Central memory CD4-positive, alpha-beta T cell (primary cell): ENCODE measurements at regions not wholly inside any gene's neighbourhood (a gene's known extent, or its start where the extent isn't known, plus 50 kb on each side); places are given as distances from the start of the nearest gene placed in this dataset.

Experiments
- DNase-seq: peaks from one replicate; pipeline ENCODE4 v3.0.0; 2022

DNA sequence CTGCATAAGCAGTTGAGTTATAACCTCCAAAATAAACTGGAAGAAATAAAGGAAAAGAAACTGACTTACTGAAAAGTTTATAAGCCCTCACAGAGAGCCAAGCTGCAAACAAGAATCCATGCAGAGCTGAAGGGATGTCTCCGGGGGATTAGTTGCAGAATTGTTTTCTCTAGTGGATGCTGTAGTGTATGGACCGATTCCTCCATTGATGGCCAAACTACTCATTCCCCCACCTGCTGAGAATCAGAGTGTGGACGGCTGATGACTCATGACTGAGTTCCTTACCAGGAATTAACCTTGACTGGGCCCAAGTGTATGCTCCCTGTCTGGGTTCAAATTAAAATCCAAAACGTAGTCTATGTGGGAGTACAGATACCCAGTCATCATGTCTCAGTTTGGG lies 93.9 kb upstream of the CDH8 start:
- no peak for DNase-seq

DNA sequence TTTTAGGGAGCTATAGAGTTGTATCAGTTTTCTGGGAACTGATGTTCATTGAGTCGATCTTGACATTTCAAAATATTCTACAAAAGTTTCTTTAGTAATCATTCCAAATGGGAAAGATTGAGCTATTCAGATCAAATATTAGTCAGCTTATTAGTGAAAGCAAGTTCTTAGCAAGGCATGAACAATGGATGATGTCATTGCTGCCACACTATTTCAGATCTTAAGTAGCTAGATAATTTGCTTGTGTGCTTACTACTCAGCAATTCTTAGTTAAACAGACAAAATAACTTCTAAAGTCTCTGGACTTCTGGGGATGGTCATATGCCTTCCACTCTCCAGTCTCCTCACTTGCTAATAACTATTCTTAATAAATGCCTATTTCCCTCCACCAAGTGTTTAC lies 69.0 kb upstream of the CDH8 start:
- DNase-seq = no peak

DNA sequence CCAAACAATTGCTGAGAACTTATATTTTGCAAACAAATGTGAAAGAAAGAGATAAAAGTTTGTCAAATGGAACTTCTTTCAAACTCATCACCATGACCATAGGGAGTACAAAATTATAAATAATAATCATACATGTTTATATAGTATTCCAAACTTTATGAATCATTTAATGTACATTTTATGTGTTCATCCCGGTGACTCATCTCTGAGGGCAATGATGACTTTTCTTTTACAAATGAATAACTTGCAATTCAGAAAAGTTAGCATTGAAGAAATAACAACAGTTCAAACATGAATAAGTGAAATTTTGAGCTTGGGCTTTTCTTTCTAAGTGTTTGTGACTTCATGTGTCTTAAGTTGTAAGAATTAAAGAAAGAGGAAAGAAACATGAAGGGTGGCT lies 66.3 kb upstream of the CDH8 start:
- DNase-seq = no peak

- DNase-seq = no peak
Measured at GRCh38 chr16:62100651-62101050, 64.4 kb upstream of the CDH8 start.

GRCh38 chr16:62089715-62090114 lies 53.5 kb upstream of the CDH8 start:
- no peak for DNase-seq

DNA sequence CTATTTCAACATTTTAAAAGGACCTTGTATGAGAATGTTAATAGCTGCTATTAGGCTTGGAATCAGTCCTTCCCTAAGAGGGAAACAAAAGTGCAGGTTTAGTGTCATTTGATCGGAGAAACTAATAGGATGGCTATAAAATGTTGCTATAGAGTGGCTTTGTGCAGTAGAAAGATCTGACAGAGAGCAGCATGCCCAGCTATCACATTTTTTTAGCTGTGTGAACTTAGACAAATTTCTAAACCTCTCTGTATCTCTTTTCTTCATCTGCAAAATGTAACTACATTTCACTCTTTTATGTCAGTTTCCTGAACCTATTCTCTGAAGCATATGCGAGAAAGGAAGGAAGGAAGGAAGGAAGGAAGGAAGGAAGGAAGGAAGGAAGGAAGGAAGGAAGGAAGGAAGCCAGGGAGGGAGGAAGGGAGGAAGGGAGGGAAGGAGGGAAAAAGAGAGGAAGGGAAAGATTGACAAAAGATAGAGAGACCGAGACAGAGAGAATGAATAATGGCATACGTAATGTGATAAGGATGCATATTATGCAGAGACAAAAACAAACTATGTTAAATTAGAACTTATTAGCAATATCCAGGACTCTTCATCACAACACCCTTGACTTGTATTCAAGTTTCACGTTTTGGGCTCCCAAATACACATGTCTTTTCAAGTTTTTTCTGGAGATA lies 52.6 kb upstream of the CDH8 start:
- DNase-seq = no peak
